DND-41 (cell line): ENCODE measurements at regions not wholly inside any gene's neighbourhood (a gene's known extent, or its start where the extent isn't known, plus 50 kb on each side); places are given as distances from the start of the nearest gene placed in this dataset.

ENCODE experiments used
- ATAC-seq: fragments of 200-7000 bp; cut with Tn5 transposase; 3 replicates; pipeline ENCODE4 v1.9.1; 2021; ENCODE audit warnings: low read depth; ENCODE audit not compliant: insufficient read depth
- DNase-seq: peaks from one replicate; pipeline ENCODE4 v3.0.0-alpha.2; 2020
- H2AFZ ChIP-seq: 2 replicates; pipeline ENCODE4 v1.6.0; 2012; ENCODE audit warnings: low read depth, low read length
- H3K27ac ChIP-seq: 2 replicates; pipeline ENCODE4 v1.5.1; 2012; ENCODE audit warnings: low read length, inconsistent platforms
- H3K27me3 ChIP-seq: fragments of 200-600 bp; sonication (generic); 2 replicates; pipeline ENCODE4 v1.6.0; 2012; ENCODE audit warnings: low read length, mild to moderate bottlenecking, inconsistent platforms; ENCODE audit not compliant: insufficient read depth, poor library complexity
- H3K36me3 ChIP-seq: 2 replicates; pipeline ENCODE4 v1.5.1; 2012; ENCODE audit warnings: low read length, inconsistent platforms; ENCODE audit not compliant: insufficient read depth
- H3K4me1 ChIP-seq: 2 replicates; pipeline ENCODE4 v1.5.1; 2012; ENCODE audit warnings: mild to moderate bottlenecking, low read length; ENCODE audit not compliant: insufficient read depth
- H3K4me2 ChIP-seq: 2 replicates; pipeline ENCODE4 v1.6.0; 2012; ENCODE audit warnings: mild to moderate bottlenecking, moderate library complexity, low read length, inconsistent platforms; ENCODE audit not compliant: insufficient read depth
- H3K4me3 ChIP-seq, 2 experiments: fragments of 200-600 bp in 1 of 2; shearing (Covaris generic) in 1 of 2; 2 replicates each; pipeline ENCODE4 v1.5.1; 2012 to 2016; ENCODE audit warnings: inconsistent platforms in 2 of 2, low read length in 2 of 2, mild to moderate bottlenecking in 2 of 2, low read depth in 1 of 2, moderate library complexity in 1 of 2
- H3K79me2 ChIP-seq: 2 replicates; pipeline ENCODE4 v1.6.0; 2012; ENCODE audit warnings: low read length, inconsistent platforms; ENCODE audit not compliant: insufficient read depth
- H3K9ac ChIP-seq: 2 replicates; pipeline ENCODE4 v1.6.0; 2012; ENCODE audit warnings: low read depth, mild to moderate bottlenecking, inconsistent platforms, low read length, moderate library complexity
- H3K9me3 ChIP-seq: 2 replicates; pipeline ENCODE4 v1.5.1; 2012; ENCODE audit warnings: low read length, moderate library complexity, mild to moderate bottlenecking, inconsistent platforms; ENCODE audit not compliant: insufficient read depth, severe bottlenecking
- H4K20me1 ChIP-seq: 2 replicates; pipeline ENCODE4 v1.6.0; 2012; ENCODE audit warnings: low read length; ENCODE audit not compliant: insufficient read depth
- CTCF ChIP-seq: IDR thresholded peaks from 2 replicates; pipeline ENCODE4 v1.5.1; 2012; ENCODE audit warnings: borderline replicate concordance, low read length, moderate library complexity, mild to moderate bottlenecking; ENCODE audit not compliant: poor library complexity, severe bottlenecking; ENCODE audit errors: extremely low read depth
- EZH2 ChIP-seq: IDR thresholded peaks from 3 replicates; pipeline ENCODE4 v1.6.1; 2012; ENCODE audit warnings: borderline replicate concordance, low read depth, mild to moderate bottlenecking, moderate library complexity, low read length, inconsistent platforms; ENCODE audit not compliant: severe bottlenecking

- no peak overlapping the region for H2AFZ ChIP-seq
- no peak overlapping the region for H3K27ac ChIP-seq
- no peak overlapping the region for H3K4me2 ChIP-seq
- DNase-seq (no peak), ATAC-seq (no peak)
- H3K4me3 ChIP-seq: no peak overlapping the region
- TF ChIP-seq EZH2: no peak
- no peak for TF ChIP-seq CTCF
- no peaks in the 10 kb centered on the region for H3K79me2 ChIP-seq
- peaks cover 4% of the 10 kb centered on the region for H3K27me3 ChIP-seq
- H3K9me3 ChIP-seq: no peaks in the 10 kb centered on the region
- H3K4me1 ChIP-seq: no peaks in the 10 kb centered on the region
- no peaks in the 10 kb centered on the region for H4K20me1 ChIP-seq
- no peaks in the 10 kb centered on the region for H3K36me3 ChIP-seq
- H3K9ac ChIP-seq: no peak overlapping the region
Measured at GRCh38 chr3:150331978-150332568, 76.0 kb upstream of the TSC22D2 start.

- no peak overlapping the region for H3K27ac ChIP-seq
- no peaks in the 10 kb centered on the region for H4K20me1 ChIP-seq
- H3K4me1 ChIP-seq: no peaks in the 10 kb centered on the region
- peaks cover 4% of the 10 kb centered on the region for H3K27me3 ChIP-seq
- no peak overlapping the region for H3K9ac ChIP-seq
- no peaks in the 10 kb centered on the region for H3K36me3 ChIP-seq
- no peak overlapping the region for H3K4me2 ChIP-seq
- DNase-seq: no peak
- no peak overlapping the region for H3K4me3 ChIP-seq
- H3K9me3 ChIP-seq: no peaks in the 10 kb centered on the region
- no peaks in the 10 kb centered on the region for H3K79me2 ChIP-seq
- TF ChIP-seq CTCF (no peak), EZH2 (no peak)
- H2AFZ ChIP-seq: no peak overlapping the region
- ATAC-seq: no peak
Measured at GRCh38 chr3:150330872-150331271, 77.2 kb upstream of the TSC22D2 start.

GRCh38 chr3:150330174-150330573 lies 77.9 kb upstream of the TSC22D2 start:
- Histone ChIP-seq H3K9ac (no peak overlapping the region), H3K36me3 (no peaks in the 10 kb centered on the region), H2AFZ (no peak overlapping the region), H3K27ac (no peak overlapping the region), H3K4me1 (no peaks in the 10 kb centered on the region), H3K4me2 (no peak overlapping the region), H3K79me2 (no peaks in the 10 kb centered on the region), H4K20me1 (no peaks in the 10 kb centered on the region; the same call in 1 of the 2 replicates), H3K4me3 (no peak overlapping the region), H3K9me3 (no peaks in the 10 kb centered on the region), H3K27me3 (peaks cover 4% of the 10 kb centered on the region)
- DNase-seq: no peak
- TF ChIP-seq EZH2: no peak
- no peak for TF ChIP-seq CTCF
- ATAC-seq: no peak

- no peak for ATAC-seq
Measured at GRCh38 chr3:150329408-150329807, 78.7 kb upstream of the TSC22D2 start.

More at GRCh38 chr3:150329408-150329807, 78.7 kb upstream of the TSC22D2 start:
- TF ChIP-seq CTCF (no peak), EZH2 (no peak)
- no peak overlapping the region for H3K9ac ChIP-seq
- H2AFZ ChIP-seq: no peak overlapping the region
- no peaks in the 10 kb centered on the region for H3K79me2 ChIP-seq
- H3K27ac ChIP-seq: no peak overlapping the region
- H3K9me3 ChIP-seq: no peaks in the 10 kb centered on the region
- H4K20me1 ChIP-seq: no peaks in the 10 kb centered on the region; the same call in 1 of the 2 replicates
- no peaks in the 10 kb centered on the region for H3K36me3 ChIP-seq
- no peak for DNase-seq
- no peak overlapping the region for H3K4me3 ChIP-seq
- peaks cover 4% of the 10 kb centered on the region for H3K27me3 ChIP-seq
- no peak overlapping the region for H3K4me2 ChIP-seq
- H3K4me1 ChIP-seq: no peaks in the 10 kb centered on the region
